K562 (cell line): ENCODE measurements at regions not wholly inside any gene's neighbourhood (a gene's known extent, or its start where the extent isn't known, plus 50 kb on each side); places are given as distances from the start of the nearest gene placed in this dataset.

Experiments used
- ATAC-seq: fragments of 200-7000 bp; cut with Tn5 transposase; 3 replicates; pipeline ENCODE4 v1.9.1; 2020; ENCODE audit warnings: moderate library complexity
- BruUV-seq: library from RNA; stranded (reverse); fragments of 400-500 nt; replicated peaks from 2 replicates; lab custom pipeline; 2021; lab: Mats Ljungman, UMichigan
- CTCF ChIA-PET: fragments of 300-600 bp; formaldehyde crosslinking; extraction: SDS; loops from one replicate; lab custom pipeline; 2021; ENCODE audit warnings: low intra/inter-chr PET ratio; lab: Yijun Ruan, JAX
- POLR2A ChIA-PET: fragments of 300-600, 350-650 bp; sonication (Branson Sonifier 250); formaldehyde crosslinking; extraction: SDS; loops from one replicate; lab custom pipeline; 2021; ENCODE audit warnings: antibody characterized with exemption, inconsistent platforms; lab: Yijun Ruan, JAX
- DNase-seq, 4 experiments: peaks; one replicate each; pipeline versions ENCODE4 v3.0.0 to v3.0.0-alpha.2; 2011 to 2018; ENCODE audit warnings: low spot score in 3 of 4, mixed read lengths in 3 of 4; ENCODE audit errors: extremely low read depth in 1 of 4
- FAIRE-seq: peaks from 2 replicates; lab custom pipeline; 2011; peaks lifted over from hg19 to GRCh38; lab: Jason Lieb, UNC
- H2AFZ ChIP-seq: 2 replicates; pipeline ENCODE4 v1.6.0; 2011; ENCODE audit warnings: low read depth, low read length, control low read depth, inconsistent platforms
- H3K27ac ChIP-seq: fragments of 200-600 bp; 3 replicates; pipeline ENCODE4 v1.8.0; 2011; ENCODE audit warnings: low read depth, mild to moderate bottlenecking, control low read depth, inconsistent platforms, low read length, moderate library complexity, mixed read lengths; ENCODE audit errors: extremely low read depth
- H3K27me3 ChIP-seq, 2 experiments: fragments of 300-600 bp in 1 of 2; 2 replicates in 1 of 2; 3 replicates in 1 of 2; pipeline versions ENCODE4 v1.6.0 to v1.8.0; 2011; ENCODE audit warnings: inconsistent platforms in 2 of 2, low read length in 2 of 2, mild to moderate bottlenecking in 1 of 2, mixed read lengths in 1 of 2, moderate library complexity in 1 of 2; ENCODE audit not compliant: control insufficient read depth in 2 of 2, insufficient read depth in 2 of 2
- H3K36me3 ChIP-seq: fragments of 300-600 bp; 3 replicates; pipeline ENCODE4 v1.8.0; 2011; ENCODE audit warnings: mild to moderate bottlenecking, low read length, inconsistent platforms; ENCODE audit not compliant: control insufficient read depth, insufficient read depth
- H3K4me1 ChIP-seq, 2 experiments: fragments of 200-600 bp in 1 of 2; replicated peaks in 1 of 2; 2 replicates in 1 of 2; 3 replicates in 1 of 2; pipeline versions ENCODE4 v1.5.1 to v1.8.0; 2011; ENCODE audit warnings: inconsistent platforms in 2 of 2, low read length in 2 of 2, mild to moderate bottlenecking in 1 of 2, mixed read lengths in 1 of 2, moderate library complexity in 1 of 2; ENCODE audit not compliant: control insufficient read depth in 2 of 2, insufficient read depth in 2 of 2
- H3K4me2 ChIP-seq: 2 replicates; pipeline ENCODE4 v1.6.1; 2011; ENCODE audit warnings: low read length, control low read depth, inconsistent platforms, mixed read lengths; ENCODE audit not compliant: insufficient read depth
- H3K4me3 ChIP-seq: fragments of 200-600 bp; sonication (generic), shearing (Covaris generic); 2 replicates; pipeline ENCODE4 v1.5.1; 2016; ENCODE audit warnings: control low read depth, inconsistent platforms
- H3K79me2 ChIP-seq: fragments of 200-600 bp; 3 replicates; pipeline ENCODE4 v1.8.0; 2011; ENCODE audit warnings: low read length, inconsistent platforms; ENCODE audit not compliant: control insufficient read depth, insufficient read depth
- H3K9ac ChIP-seq, 2 experiments: 2 replicates each; pipeline versions ENCODE4 v1.6.0 to v1.6.1; 2011; ENCODE audit warnings: low read depth in 2 of 2, low read length in 2 of 2, control low read depth in 1 of 2, inconsistent platforms in 1 of 2, mild to moderate bottlenecking in 1 of 2, mixed read lengths in 1 of 2; ENCODE audit not compliant: insufficient read depth in 1 of 2
- H3K9me1 ChIP-seq: one replicate; pipeline ENCODE4 v1.6.0; 2011; ENCODE audit warnings: inconsistent platforms, mild to moderate bottlenecking, low read length, moderate library complexity; ENCODE audit not compliant: control insufficient read depth, insufficient read depth
- H3K9me3 ChIP-seq: replicated peaks from 2 replicates; pipeline ENCODE4 v1.5.1; 2011; ENCODE audit warnings: low read depth, low read length, inconsistent platforms; ENCODE audit not compliant: control insufficient read depth, insufficient read depth
- H4K20me1 ChIP-seq: replicated peaks from 2 replicates; pipeline ENCODE4 v1.6.1; 2011; ENCODE audit warnings: low read length, inconsistent platforms, mixed read lengths; ENCODE audit not compliant: control insufficient read depth, insufficient read depth
- FOXP4 ChIP-seq: sonication (generic); formaldehyde crosslinking; IDR thresholded peaks from 2 replicates; pipeline ENCODE4 v1.8.0; 2022; ENCODE audit warnings: mild to moderate bottlenecking, missing genetic modification reagents, borderline replicate concordance
- RBM22 ChIP-seq: fragments of 200-400 bp; formaldehyde crosslinking; IDR thresholded peaks from 2 replicates; pipeline ENCODE4 v1.6.1; 2018; ENCODE audit warnings: low read length, low read depth; ENCODE audit not compliant: poor library complexity, severe bottlenecking
- ZNF551 ChIP-seq: fragments of 250-450 bp; sonication (Bioruptor Pico); IDR thresholded peaks from 2 replicates; pipeline ENCODE4 v1.5.0; 2021; ENCODE audit warnings: mild to moderate bottlenecking, moderate library complexity
- WGBS: fragments of 100-300 bp; shearing (Covaris generic); methylation state at CpG from one replicate; pipeline ENCODE4 v1.1.6; 2016; ENCODE audit warnings: low coverage, mixed read lengths; ENCODE audit not compliant: insufficient coverage; ENCODE audit errors: missing lambda C conversion rate; 5-methylcytosine and 5-hydroxymethylcytosine counted together
- in situ Hi-C: fragments of 300-500 bp; cut with MboI; formaldehyde crosslinking; loops from 4 replicates; pipeline ENCODE4 v1.15.0; 2018; ENCODE audit warnings: inconsistent platforms, mixed read lengths
- intact Hi-C: fragments of 100-400 bp; cut with micrococcal nuclease; formaldehyde crosslinking; loops from 2 replicates; pipeline ENCODE4 v1.14.2; 2022
- TF ChIP-seq, protein P1 (sequence below): fragments of 250-450 bp; sonication (Bioruptor Pico); IDR thresholded peaks from 2 replicates; pipeline ENCODE4 v1.9.0; 2021; ENCODE audit warnings: mild to moderate bottlenecking, inconsistent platforms

DNA sequence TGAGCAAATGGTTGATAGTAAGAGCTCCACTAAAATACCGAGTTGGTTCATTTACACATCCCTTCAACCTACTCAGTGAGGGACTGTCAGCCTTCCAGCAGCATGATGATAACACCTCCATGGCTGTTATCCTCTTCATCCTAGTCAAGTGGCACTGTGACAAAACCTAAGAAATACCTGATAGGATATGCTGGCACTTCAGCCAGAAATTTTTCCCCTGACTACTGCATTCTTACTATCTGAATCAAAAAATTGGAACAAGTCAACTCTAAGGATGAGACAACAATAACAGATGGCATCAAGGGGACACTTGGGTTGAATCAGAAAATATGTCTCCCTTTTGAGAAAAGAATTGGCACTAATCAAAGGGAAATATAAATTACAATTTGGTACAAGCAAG lies 193.9 kb downstream of the KCTD12 start:
- 0% methylated on average over 1 of the region's 1 CpG for WGBS
- DNase-seq (no peak), ATAC-seq (no peak), FAIRE-seq (no peak)
- no peak overlapping the region for H3K9ac ChIP-seq
- H3K4me1 ChIP-seq = no peaks in the 10 kb centered on the region; a peak in 1 of 5 replicates
- no peaks in the 10 kb centered on the region for H3K9me3 ChIP-seq
- no peaks in the 10 kb centered on the region for H3K79me2 ChIP-seq
- ChIA-PET POLR2A (interaction anchor here (0.6 kb wide), 1 partner anchor 819 kb away, joined by 3 read pairs; no protein-coding TSS in a partner anchor), CTCF (no interaction called here)
- no TSS peak for BruUV-seq
- in situ Hi-C loops = no loop called here
- no peaks in the 10 kb centered on the region for H3K27me3 ChIP-seq
- TF ChIP-seq RBM22 = no peak
- TF ChIP-seq FOXP4 = no peak
- no peak for TF ChIP-seq ZNF551 (CRISPR knock-in tag)
- TF ChIP-seq, protein P1, sequence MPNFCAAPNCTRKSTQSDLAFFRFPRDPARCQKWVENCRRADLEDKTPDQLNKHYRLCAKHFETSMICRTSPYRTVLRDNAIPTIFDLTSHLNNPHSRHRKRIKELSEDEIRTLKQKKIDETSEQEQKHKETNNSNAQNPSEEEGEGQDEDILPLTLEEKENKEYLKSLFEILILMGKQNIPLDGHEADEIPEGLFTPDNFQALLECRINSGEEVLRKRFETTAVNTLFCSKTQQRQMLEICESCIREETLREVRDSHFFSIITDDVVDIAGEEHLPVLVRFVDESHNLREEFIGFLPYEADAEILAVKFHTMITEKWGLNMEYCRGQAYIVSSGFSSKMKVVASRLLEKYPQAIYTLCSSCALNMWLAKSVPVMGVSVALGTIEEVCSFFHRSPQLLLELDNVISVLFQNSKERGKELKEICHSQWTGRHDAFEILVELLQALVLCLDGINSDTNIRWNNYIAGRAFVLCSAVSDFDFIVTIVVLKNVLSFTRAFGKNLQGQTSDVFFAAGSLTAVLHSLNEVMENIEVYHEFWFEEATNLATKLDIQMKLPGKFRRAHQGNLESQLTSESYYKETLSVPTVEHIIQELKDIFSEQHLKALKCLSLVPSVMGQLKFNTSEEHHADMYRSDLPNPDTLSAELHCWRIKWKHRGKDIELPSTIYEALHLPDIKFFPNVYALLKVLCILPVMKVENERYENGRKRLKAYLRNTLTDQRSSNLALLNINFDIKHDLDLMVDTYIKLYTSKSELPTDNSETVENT (CRISPR knock-in tag) = no peak
- H3K9me1 ChIP-seq = no peaks in the 10 kb centered on the region
- no peak overlapping the region for H2AFZ ChIP-seq
- intact Hi-C loops = no loop called here
- H3K4me2 ChIP-seq = no peak overlapping the region
- no peaks in the 10 kb centered on the region for H3K36me3 ChIP-seq
- H4K20me1 ChIP-seq = no peaks in the 10 kb centered on the region
- no peak overlapping the region for H3K4me3 ChIP-seq
- H3K27ac ChIP-seq = no peak overlapping the region
